ENCODE measurements at regions not wholly inside any gene's neighbourhood (a gene's known extent, or its start where the extent isn't known, plus 50 kb on each side); places are given as distances from the start of the nearest gene placed in this dataset.

- intact Hi-C loops (cut with DNase I; ENCODE audit: low total_unique reads): no loop called here
- Histone ChIP-seq H3K4me1 (peaks cover 0 to 5% (median 2%) of the 10 kb centered on the region in 4 donors), H3K36me3 (no peaks in the 10 kb centered on the region), H3K27me3 (no peaks in the 10 kb centered on the region), H3K27ac (no peak overlapping the region), H3K4me3 (no peak overlapping the region), H3K9me3 (no peaks in the 10 kb centered on the region)
- TF ChIP-seq EP300 (IDR thresholded peaks at IDR 0.05; ENCODE audit: low read depth): no peak
- TF ChIP-seq CTCF (IDR thresholded peaks at IDR 0.05): no peak
- no peak for TF ChIP-seq POLR2AphosphoS5 (IDR thresholded peaks at IDR 0.05)
- no peak for TF ChIP-seq POLR2A (IDR thresholded peaks at IDR 0.05)
- in situ Hi-C loops (cut with MboI; ENCODE audit: low pct_ligation_motif_present in 1 of 4, low pct_unique_long_range_greater_than_20kb in 1 of 4, low sequenced_read_pairs in 3 of 4): no loop called here
- 55 to 66% methylated on average over 3 to 9 of the region's 9 CpGs for WGBS, 2 donors (ENCODE audit: low coverage in 1 of 2)
- DNase-seq: peak; percentile 10
Observed at GRCh38 chr9:82560457-82560904, 502.5 kb downstream of the RASEF start.

GRCh38 chr9:82563094-82563493 lies 499.8 kb downstream of the RASEF start:
- intact Hi-C loops (cut with DNase I; ENCODE audit: low total_unique reads) (loop anchor here (1.0 kb wide), 1 partner anchor 21 kb away; no protein-coding TSS in a partner anchor), in situ Hi-C loops (cut with MboI; ENCODE audit: low pct_ligation_motif_present in 1 of 4, low pct_unique_long_range_greater_than_20kb in 1 of 4, low sequenced_read_pairs in 3 of 4) (no loop called here)
- no peak overlapping the region for H3K27ac ChIP-seq
- TF ChIP-seq EP300 (IDR thresholded peaks at IDR 0.05; ENCODE audit: low read depth): no peak
- TF ChIP-seq POLR2AphosphoS5 (IDR thresholded peaks at IDR 0.05): no peak
- TF ChIP-seq CTCF (IDR thresholded peaks at IDR 0.05): no peak
- no peak for TF ChIP-seq POLR2A (IDR thresholded peaks at IDR 0.05)
- DNase-seq: no peak
- no peaks in the 10 kb centered on the region for H3K36me3 ChIP-seq
- WGBS, 2 donors (ENCODE audit: low coverage in 1 of 2): 73% methylated on average over 2 of the region's 2 CpGs
- H3K27me3 ChIP-seq: no peaks in the 10 kb centered on the region
- peaks cover 0 to 5% (median 2%) of the 10 kb centered on the region in 4 donors for H3K4me1 ChIP-seq
- H3K9me3 ChIP-seq: no peaks in the 10 kb centered on the region
- H3K4me3 ChIP-seq: no peak overlapping the region

GRCh38 chr9:82563841-82564240 lies 499.1 kb downstream of the RASEF start:
- Histone ChIP-seq H3K27ac (no peak overlapping the region), H3K27me3 (no peaks in the 10 kb centered on the region), H3K4me3 (no peak overlapping the region), H3K9me3 (no peaks in the 10 kb centered on the region), H3K36me3 (no peaks in the 10 kb centered on the region), H3K4me1 (peaks cover 0 to 5% (median 1%) of the 10 kb centered on the region in 4 donors)
- 92 to 94% methylated on average over 2 of the region's 2 CpGs for WGBS, 2 donors (ENCODE audit: low coverage in 1 of 2)
- TF ChIP-seq POLR2AphosphoS5 (IDR thresholded peaks at IDR 0.05) (no peak), POLR2A (IDR thresholded peaks at IDR 0.05) (no peak), EP300 (IDR thresholded peaks at IDR 0.05; ENCODE audit: low read depth) (no peak), CTCF (IDR thresholded peaks at IDR 0.05) (no peak)
- intact Hi-C loops (cut with DNase I; ENCODE audit: low total_unique reads) (loop anchor here (1.0 kb wide), 1 partner anchor 22 kb away; no protein-coding TSS in a partner anchor), in situ Hi-C loops (cut with MboI; ENCODE audit: low pct_ligation_motif_present in 1 of 4, low pct_unique_long_range_greater_than_20kb in 1 of 4, low sequenced_read_pairs in 3 of 4) (no loop called here)
- DNase-seq: no peak

- no peak for TF ChIP-seq POLR2A (IDR thresholded peaks at IDR 0.05)
- TF ChIP-seq CTCF (IDR thresholded peaks at IDR 0.05): no peak
- TF ChIP-seq POLR2AphosphoS5 (IDR thresholded peaks at IDR 0.05): no peak
- TF ChIP-seq EP300 (IDR thresholded peaks at IDR 0.05; ENCODE audit: low read depth): no peak
- DNase-seq: no peak
Observed at GRCh38 chr9:82565188-82565969, 497.6 kb downstream of the RASEF start.

More at GRCh38 chr9:82565188-82565969, 497.6 kb downstream of the RASEF start:
- H3K36me3 ChIP-seq: no peaks in the 10 kb centered on the region
- in situ Hi-C loops (cut with MboI; ENCODE audit: low pct_ligation_motif_present in 1 of 4, low pct_unique_long_range_greater_than_20kb in 1 of 4, low sequenced_read_pairs in 3 of 4) (no loop called here), intact Hi-C loops (cut with DNase I; ENCODE audit: low total_unique reads) (no loop called here)
- H3K27me3 ChIP-seq: no peaks in the 10 kb centered on the region
- 61 to 69% methylated on average over 2 to 6 of the region's 6 CpGs for WGBS, 2 donors (ENCODE audit: low coverage in 1 of 2)
- H3K27ac ChIP-seq: no peak overlapping the region
- peaks cover 0 to 3% (median 0%) of the 10 kb centered on the region in 4 donors for H3K4me1 ChIP-seq
- no peak overlapping the region for H3K4me3 ChIP-seq
- H3K9me3 ChIP-seq: no peaks in the 10 kb centered on the region

All from transverse colon (tissue), 4 donors.